ENCODE measurements at regions not wholly inside any gene's neighbourhood (a gene's known extent, or its start where the extent isn't known, plus 50 kb on each side); places are given as distances from the start of the nearest gene placed in this dataset.

- no peak for TF ChIP-seq IKZF1 (conservative IDR thresholded peaks at IDR 0.05)
- TF ChIP-seq NRF1 (conservative IDR thresholded peaks at IDR 0.05; ENCODE audit: low read depth, low read length) = no peak
- TF ChIP-seq ZNF217 (IDR thresholded peaks at IDR 0.05) = no peak
Measured at GRCh38 chr2:116490511-116491145, 1323.9 kb upstream of the DDX18 start (continued).

DNA sequence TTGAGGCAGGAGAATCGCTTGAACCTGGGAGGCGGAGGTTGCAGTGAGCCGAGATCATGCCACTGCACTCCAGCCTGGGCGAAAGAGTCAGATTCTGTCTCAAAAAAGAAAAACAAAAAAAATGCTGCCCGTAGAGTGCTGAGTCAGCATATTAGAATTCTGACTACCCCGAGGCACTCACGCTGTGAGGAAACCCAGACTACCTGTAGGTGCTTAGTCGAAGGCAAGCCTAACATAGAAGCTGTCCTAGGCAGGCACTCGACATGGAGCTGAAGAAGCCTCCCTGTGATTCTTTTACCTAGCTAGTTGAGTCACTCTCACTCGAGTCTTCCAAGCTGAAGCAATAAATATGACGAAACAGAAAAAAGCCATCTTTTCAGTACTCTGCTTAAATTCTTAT, 1323.2 kb upstream of the DDX18 start:
- H3K27me3 ChIP-seq (replicated peaks in 1 of 2; ENCODE audit: control insufficient read depth in 2 of 2, insufficient read depth in 2 of 2, low read length in 1 of 2) = no peaks in the 10 kb centered on the region
- intact Hi-C loops (cut with micrococcal nuclease; ENCODE audit: unreplicated experiment) = no loop called here
- BruUV-seq (replicated peaks) = no TSS peak
- H4K20me1 ChIP-seq (ENCODE audit: control insufficient read depth, insufficient read depth) = no peaks in the 10 kb centered on the region
- ATAC-seq (no peak), FAIRE-seq (no peak), DNase-seq (ENCODE audit: low read depth, low spot score) (no peak)
- no peaks in the 10 kb centered on the region for H3K79me2 ChIP-seq (ENCODE audit: control insufficient read depth, insufficient read depth, low read length)
- TF ChIP-seq, protein P1, sequence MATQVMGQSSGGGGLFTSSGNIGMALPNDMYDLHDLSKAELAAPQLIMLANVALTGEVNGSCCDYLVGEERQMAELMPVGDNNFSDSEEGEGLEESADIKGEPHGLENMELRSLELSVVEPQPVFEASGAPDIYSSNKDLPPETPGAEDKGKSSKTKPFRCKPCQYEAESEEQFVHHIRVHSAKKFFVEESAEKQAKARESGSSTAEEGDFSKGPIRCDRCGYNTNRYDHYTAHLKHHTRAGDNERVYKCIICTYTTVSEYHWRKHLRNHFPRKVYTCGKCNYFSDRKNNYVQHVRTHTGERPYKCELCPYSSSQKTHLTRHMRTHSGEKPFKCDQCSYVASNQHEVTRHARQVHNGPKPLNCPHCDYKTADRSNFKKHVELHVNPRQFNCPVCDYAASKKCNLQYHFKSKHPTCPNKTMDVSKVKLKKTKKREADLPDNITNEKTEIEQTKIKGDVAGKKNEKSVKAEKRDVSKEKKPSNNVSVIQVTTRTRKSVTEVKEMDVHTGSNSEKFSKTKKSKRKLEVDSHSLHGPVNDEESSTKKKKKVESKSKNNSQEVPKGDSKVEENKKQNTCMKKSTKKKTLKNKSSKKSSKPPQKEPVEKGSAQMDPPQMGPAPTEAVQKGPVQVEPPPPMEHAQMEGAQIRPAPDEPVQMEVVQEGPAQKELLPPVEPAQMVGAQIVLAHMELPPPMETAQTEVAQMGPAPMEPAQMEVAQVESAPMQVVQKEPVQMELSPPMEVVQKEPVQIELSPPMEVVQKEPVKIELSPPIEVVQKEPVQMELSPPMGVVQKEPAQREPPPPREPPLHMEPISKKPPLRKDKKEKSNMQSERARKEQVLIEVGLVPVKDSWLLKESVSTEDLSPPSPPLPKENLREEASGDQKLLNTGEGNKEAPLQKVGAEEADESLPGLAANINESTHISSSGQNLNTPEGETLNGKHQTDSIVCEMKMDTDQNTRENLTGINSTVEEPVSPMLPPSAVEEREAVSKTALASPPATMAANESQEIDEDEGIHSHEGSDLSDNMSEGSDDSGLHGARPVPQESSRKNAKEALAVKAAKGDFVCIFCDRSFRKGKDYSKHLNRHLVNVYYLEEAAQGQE (IDR thresholded peaks at IDR 0.05; ENCODE audit: low read depth, low read length) = no peak
- TF ChIP-seq PAX8 (IDR thresholded peaks at IDR 0.05) (no peak), SUZ12 (IDR thresholded peaks at IDR 0.05; ENCODE audit: unreplicated experiment) (no peak), SKIL (IDR thresholded peaks at IDR 0.05; ENCODE audit: low read depth, poor library complexity, severe bottlenecking) (no peak), MEF2B (IDR thresholded peaks at IDR 0.05; ENCODE audit: partially characterized antibody, poor library complexity, severe bottlenecking) (no peak), ESRRA (IDR thresholded peaks at IDR 0.05; ENCODE audit: low read length) (no peak), SP1 (IDR thresholded peaks at IDR 0.05; ENCODE audit: low read depth, low read length) (no peak), ZBED1 (IDR thresholded peaks at IDR 0.05; ENCODE audit: borderline replicate concordance) (no peak)
- no peak overlapping the region for H3K4me3 ChIP-seq
- H3K27ac ChIP-seq (ENCODE audit: control insufficient read depth, insufficient read depth) = no peak overlapping the region
- ChIA-PET SMC1A (ENCODE audit: uncharacterized antibody, unreplicated experiment) (no interaction called here), POLR2A (no interaction called here), CTCF (no interaction called here), RAD21 (ENCODE audit: unreplicated experiment) (no interaction called here)
- WGBS (ENCODE audit: insufficient coverage, insufficient replicate concordance, low lambda C conversion rate, missing lambda C conversion rate) = 27% methylated on average over 11 of the region's 11 CpGs
- H3K9me3 ChIP-seq (replicated peaks; ENCODE audit: control insufficient read depth, insufficient read depth, low read length) = no peaks in the 10 kb centered on the region
- no peak overlapping the region for H3K4me2 ChIP-seq (ENCODE audit: control insufficient read depth, insufficient read depth)
- H3K36me3 ChIP-seq (ENCODE audit: control insufficient read depth in 2 of 2, insufficient read depth in 2 of 2, low read length in 1 of 2) = no peaks in the 10 kb centered on the region
- in situ Hi-C loops (cut with MboI) = no loop called here
- no peaks in the 10 kb centered on the region for H3K4me1 ChIP-seq (ENCODE audit: control insufficient read depth, insufficient read depth, low read length)
- H2AFZ ChIP-seq (ENCODE audit: control insufficient read depth, low read depth, low read length) = no peak overlapping the region
- no peak overlapping the region for H3K9ac ChIP-seq (ENCODE audit: control insufficient read depth, insufficient read depth, low read length)

Measured in GM12878 (cell line).